CD4-positive, alpha-beta memory T cell (primary cell): ENCODE measurements at regions not wholly inside any gene's neighbourhood (a gene's known extent, or its start where the extent isn't known, plus 50 kb on each side); places are given as distances from the start of the nearest gene placed in this dataset.

Source experiments
- CTCF ChIA-PET: fragments of 350-600 bp; sonication (Branson Sonifier 250); formaldehyde crosslinking; loops from one replicate; lab custom pipeline; 2021; ENCODE audit warnings: inconsistent platforms; ENCODE audit not compliant: partially characterized antibody; lab: Charles Lee
- POLR2A ChIA-PET: fragments of 350-600 bp; sonication (Branson Sonifier 250); formaldehyde crosslinking; loops from one replicate; lab custom pipeline; 2021; ENCODE audit not compliant: partially characterized antibody; lab: Charles Lee
- DNase-seq, 5 donors: peaks; one replicate each; pipeline versions ENCODE4 v3.0.0 to v3.0.0-alpha.2; 2020 to 2022; ENCODE audit warnings: mixed read lengths in 1 of 5
- H3K27ac ChIP-seq: one replicate; pipeline ENCODE4 v1.7.0; 2013; ENCODE audit warnings: low read depth, low read length
- H3K27me3 ChIP-seq: 2 replicates; pipeline ENCODE4 v1.7.0; 2013; ENCODE audit warnings: mild to moderate bottlenecking, low read length, moderate library complexity; ENCODE audit not compliant: insufficient read depth
- H3K36me3 ChIP-seq: 2 replicates; pipeline ENCODE4 v1.7.0; 2013; ENCODE audit warnings: mild to moderate bottlenecking, low read length, moderate library complexity; ENCODE audit not compliant: insufficient read depth
- H3K4me1 ChIP-seq: 2 replicates; pipeline ENCODE4 v1.7.0; 2013; ENCODE audit warnings: mild to moderate bottlenecking, low read length, moderate library complexity; ENCODE audit not compliant: insufficient read depth
- H3K4me3 ChIP-seq, 2 donors: one replicate each; pipeline ENCODE4 v1.7.0; 2013; ENCODE audit warnings: low read length in 2 of 2, mild to moderate bottlenecking in 1 of 2
- H3K9me3 ChIP-seq, 2 donors: one replicate each; pipeline ENCODE4 v1.7.0; 2013; ENCODE audit warnings: low read length in 2 of 2, control low read depth in 1 of 2; ENCODE audit not compliant: control insufficient read depth in 1 of 2
- H3K27ac Mint-ChIP-seq, 7 donors: one replicate each; pipeline ENCODE4 v1.8.0; 2020 to 2021; ENCODE audit warnings: mixed read lengths in 7 of 7, mild to moderate bottlenecking in 6 of 7, inconsistent platforms in 3 of 7, moderate library complexity in 3 of 7
- H3K27me3 Mint-ChIP-seq, 2 donors: one replicate each; pipeline ENCODE4 v1.8.0; 2020 to 2021; ENCODE audit warnings: mixed read lengths in 2 of 2
- H3K36me3 Mint-ChIP-seq, 2 donors: one replicate each; pipeline ENCODE4 v1.8.0; 2020 to 2021; ENCODE audit warnings: mixed read lengths in 2 of 2, inconsistent platforms in 1 of 2, mild to moderate bottlenecking in 1 of 2
- H3K4me1 Mint-ChIP-seq, 4 donors: one replicate each; pipeline ENCODE4 v1.8.0; 2020 to 2021; ENCODE audit warnings: mixed read lengths in 4 of 4, mild to moderate bottlenecking in 1 of 4
- H3K4me3 Mint-ChIP-seq, 8 donors: one replicate each; pipeline ENCODE4 v1.8.0; 2020 to 2021; ENCODE audit warnings: mixed read lengths in 8 of 8, mild to moderate bottlenecking in 7 of 8, moderate library complexity in 6 of 8, inconsistent platforms in 3 of 8
- H3K9me3 Mint-ChIP-seq, 8 donors: one replicate each; pipeline ENCODE4 v1.8.0; 2020 to 2021; ENCODE audit warnings: mixed read lengths in 8 of 8, mild to moderate bottlenecking in 5 of 8, inconsistent platforms in 3 of 8, moderate library complexity in 1 of 8
- intact Hi-C: fragments of 100-400 bp; cut with micrococcal nuclease; formaldehyde crosslinking; loops from one replicate; pipeline ENCODE4 v1.15.1; 2023

- H3K9me3 Mint-ChIP-seq = peaks cover 0 to 2% (median 0%) of the 10 kb centered on the region in 8 donors
- no peaks in the 10 kb centered on the region for H3K4me1 Mint-ChIP-seq
- ChIA-PET POLR2A (no interaction called here), CTCF (interaction anchor here (1.8 kb wide), 1 partner anchor 10 kb away, joined by 4 read pairs; no protein-coding TSS in a partner anchor)
- Histone ChIP-seq H3K9me3 (no peaks in the 10 kb centered on the region), H3K27me3 (no peaks in the 10 kb centered on the region), H3K27ac (no peak overlapping the region), H3K4me3 (no peak overlapping the region), H3K4me1 (no peaks in the 10 kb centered on the region), H3K36me3 (no peaks in the 10 kb centered on the region)
- H3K36me3 Mint-ChIP-seq = no peaks in the 10 kb centered on the region
- intact Hi-C loops = no loop called here
- peaks cover 9 to 13% of the 10 kb centered on the region in 2 donors for H3K27me3 Mint-ChIP-seq
- no peak overlapping the region for H3K4me3 Mint-ChIP-seq
- no peak for DNase-seq
- no peak overlapping the region for H3K27ac Mint-ChIP-seq
These were observed 107.4 kb upstream of the NAMPT start for GRCh38 chr7:106392144-106392543.

- Mint-ChIP-seq H3K4me3 (no peak overlapping the region), H3K27me3 (no peaks in the 10 kb centered on the region), H3K9me3 (no peaks in the 10 kb centered on the region), H3K36me3 (no peaks in the 10 kb centered on the region), H3K27ac (no peak overlapping the region), H3K4me1 (no peaks in the 10 kb centered on the region)
- ChIA-PET POLR2A (no interaction called here), CTCF (no interaction called here)
- Histone ChIP-seq H3K4me1 (no peaks in the 10 kb centered on the region), H3K27ac (no peak overlapping the region), H3K9me3 (no peaks in the 10 kb centered on the region), H3K27me3 (no peaks in the 10 kb centered on the region), H3K4me3 (no peak overlapping the region), H3K36me3 (no peaks in the 10 kb centered on the region)
- DNase-seq = no peak
- intact Hi-C loops = no loop called here
These were observed 102.2 kb upstream of the NAMPT start for GRCh38 chr7:106386958-106387357.

- Histone ChIP-seq H3K27ac (no peak overlapping the region), H3K36me3 (no peaks in the 10 kb centered on the region), H3K4me3 (no peak overlapping the region), H3K4me1 (no peaks in the 10 kb centered on the region), H3K27me3 (no peaks in the 10 kb centered on the region), H3K9me3 (no peaks in the 10 kb centered on the region)
- POLR2A ChIA-PET = no interaction called here
- CTCF ChIA-PET = interaction anchor here (1.7 kb wide), 1 partner anchor 9 kb away, joined by 4 read pairs; no protein-coding TSS in a partner anchor
- H3K27me3 Mint-ChIP-seq = no peaks in the 10 kb centered on the region
- no peaks in the 10 kb centered on the region for H3K4me1 Mint-ChIP-seq
- intact Hi-C loops = no loop called here
- H3K27ac Mint-ChIP-seq = no peak overlapping the region
- no peaks in the 10 kb centered on the region for H3K36me3 Mint-ChIP-seq
- no peak overlapping the region for H3K4me3 Mint-ChIP-seq
- H3K9me3 Mint-ChIP-seq = no peaks in the 10 kb centered on the region
- DNase-seq = no peak
These were observed 99.6 kb upstream of the NAMPT start for GRCh38 chr7:106384373-106384772.

GRCh38 chr7:106382929-106383328 lies 98.1 kb upstream of the NAMPT start:
- Histone ChIP-seq H3K4me1 (no peaks in the 10 kb centered on the region), H3K27me3 (no peaks in the 10 kb centered on the region), H3K36me3 (no peaks in the 10 kb centered on the region), H3K27ac (no peak overlapping the region), H3K9me3 (no peaks in the 10 kb centered on the region), H3K4me3 (no peak overlapping the region)
- intact Hi-C loops = no loop called here
- Mint-ChIP-seq H3K36me3 (no peaks in the 10 kb centered on the region), H3K4me1 (peaks cover 0 to 3% (median 1%) of the 10 kb centered on the region in 4 donors), H3K9me3 (no peaks in the 10 kb centered on the region), H3K27ac (no peak overlapping the region), H3K27me3 (no peaks in the 10 kb centered on the region), H3K4me3 (no peak overlapping the region)
- ChIA-PET POLR2A (no interaction called here), CTCF (no interaction called here)
- no peak for DNase-seq

- Mint-ChIP-seq H3K4me1 (peaks cover 3 to 8% (median 7%) of the 10 kb centered on the region in 4 donors), H3K4me3 (no peak overlapping the region), H3K27me3 (no peaks in the 10 kb centered on the region), H3K9me3 (no peaks in the 10 kb centered on the region), H3K36me3 (no peaks in the 10 kb centered on the region), H3K27ac (no peak overlapping the region)
- Histone ChIP-seq H3K27me3 (no peaks in the 10 kb centered on the region), H3K4me1 (no peaks in the 10 kb centered on the region), H3K9me3 (no peaks in the 10 kb centered on the region), H3K36me3 (no peaks in the 10 kb centered on the region), H3K27ac (no peak overlapping the region), H3K4me3 (no peak overlapping the region)
- intact Hi-C loops = no loop called here
- no peak for DNase-seq
- CTCF ChIA-PET = no interaction called here
- POLR2A ChIA-PET = no interaction called here
These were observed 97.3 kb upstream of the NAMPT start for GRCh38 chr7:106382129-106382528.

- Mint-ChIP-seq H3K4me3 (no peak overlapping the region), H3K9me3 (no peaks in the 10 kb centered on the region), H3K36me3 (no peaks in the 10 kb centered on the region), H3K27ac (no peak overlapping the region), H3K27me3 (no peaks in the 10 kb centered on the region), H3K4me1 (peaks cover 3 to 8% (median 7%) of the 10 kb centered on the region in 4 donors)
- Histone ChIP-seq H3K27me3 (no peaks in the 10 kb centered on the region), H3K36me3 (no peaks in the 10 kb centered on the region), H3K4me1 (no peaks in the 10 kb centered on the region), H3K27ac (no peak overlapping the region), H3K9me3 (no peaks in the 10 kb centered on the region), H3K4me3 (no peak overlapping the region)
- DNase-seq = no peak
- ChIA-PET POLR2A (no interaction called here), CTCF (interaction anchor here (0.6 kb wide), 1 partner anchor 282 kb away, joined by 3 read pairs; no protein-coding TSS in a partner anchor)
- intact Hi-C loops = no loop called here
These were observed 96.5 kb upstream of the NAMPT start for GRCh38 chr7:106381252-106381651.

GRCh38 chr7:106377847-106378361 lies 93.1 kb upstream of the NAMPT start:
- H3K4me3 Mint-ChIP-seq = peak overlapping the region; percentile 3 to 72 (median 20)
- DNase-seq = no peak
- H3K36me3 ChIP-seq = no peaks in the 10 kb centered on the region
- H3K36me3 Mint-ChIP-seq = no peaks in the 10 kb centered on the region
- no peaks in the 10 kb centered on the region for H3K9me3 ChIP-seq
- ChIA-PET POLR2A (no interaction called here), CTCF (no interaction called here)
- H3K27ac Mint-ChIP-seq = peak overlapping the region in 3 of 7 donors; percentile 4 to 18 (median 7)
- H3K27me3 ChIP-seq = no peaks in the 10 kb centered on the region
- H3K27me3 Mint-ChIP-seq = no peaks in the 10 kb centered on the region
- H3K4me1 Mint-ChIP-seq = peaks cover 3 to 8% (median 7%) of the 10 kb centered on the region in 4 donors
- intact Hi-C loops = no loop called here
- no peak overlapping the region for H3K27ac ChIP-seq
- H3K4me3 ChIP-seq = no peak overlapping the region
- H3K4me1 ChIP-seq = no peaks in the 10 kb centered on the region
- no peaks in the 10 kb centered on the region for H3K9me3 Mint-ChIP-seq
